ENCODE measurements at regions not wholly inside any gene's neighbourhood (a gene's known extent, or its start where the extent isn't known, plus 50 kb on each side); places are given as distances from the start of the nearest gene placed in this dataset.
A peak's percentile ranks its signal among the peaks of the same experiment; 100 is the strongest.

GRCh38 chr7:142542105-142542504, 207.2 kb upstream of the PRSS1 start (continued):
- no peak for TF ChIP-seq REST (IDR thresholded peaks at IDR 0.05; ENCODE audit: low read depth)
- TF ChIP-seq POLR2A (IDR thresholded peaks at IDR 0.05; ENCODE audit: borderline replicate concordance, extremely low read depth, insufficient read depth, insufficient read length) = no peak

GRCh38 chr7:142540371-142540770, 208.9 kb upstream of the PRSS1 start:
- no peak overlapping the region for H3K9ac ChIP-seq (ENCODE audit: low read length)
- H4K20me1 ChIP-seq (ENCODE audit: insufficient read depth) = no peaks in the 10 kb centered on the region
- DNase-seq (ENCODE audit: low read depth, low spot score) = no peak
- no peaks in the 10 kb centered on the region for H3K79me2 ChIP-seq (ENCODE audit: insufficient read depth, low read length)
- intact Hi-C loops (cut with micrococcal nuclease) = no loop called here
- RAD21 ChIA-PET (ENCODE audit: low non-redundant PET in 1 of 2, low total read pairs in 2 of 2, uncharacterized antibody in 2 of 2, unreplicated experiment in 2 of 2) = no interaction called here
- no peaks in the 10 kb centered on the region for H3K9me3 ChIP-seq (ENCODE audit: control insufficient read depth in 1 of 2, insufficient read depth in 1 of 2, low read depth in 1 of 2, low read length in 2 of 2)
- POLR2A ChIA-PET = no interaction called here
- H2AFZ ChIP-seq (ENCODE audit: low read depth, low read length, poor library complexity, severe bottlenecking) = no peak overlapping the region
- no TSS peak for BruUV-seq (replicated peaks)
- CTCF ChIA-PET = interaction anchor here (1.2 kb wide), 1 partner anchor 47 kb away, joined by 3 read pairs; no protein-coding TSS in a partner anchor
- H3K4me1 ChIP-seq (ENCODE audit: control insufficient read depth in 1 of 2, insufficient read depth in 2 of 2, low read length in 2 of 2) = peaks cover under 1 to 14% of the 10 kb centered on the region in 2 experiments; a peak in 3 of 4 replicates
- TF ChIP-seq RAD21 (IDR thresholded peaks at IDR 0.05; ENCODE audit: low read depth) (no peak), ZFX (IDR thresholded peaks at IDR 0.05) (no peak), CBX3 (IDR thresholded peaks at IDR 0.05; ENCODE audit: low read depth) (no peak), MAX (IDR thresholded peaks at IDR 0.05) (no peak)
- H3K27ac ChIP-seq (ENCODE audit: low read depth, low read length) = no peak overlapping the region
- no peaks in the 10 kb centered on the region for H3K27me3 ChIP-seq (ENCODE audit: insufficient read depth, low read length)
- H3K36me3 ChIP-seq (ENCODE audit: control insufficient read depth in 1 of 2, insufficient read depth in 2 of 2, low read length in 2 of 2) = no peaks in the 10 kb centered on the region
- H3K9me2 ChIP-seq (ENCODE audit: insufficient read depth) = no peaks in the 10 kb centered on the region
- no peak overlapping the region for H3K4me3 ChIP-seq (replicated peaks in 1 of 2; ENCODE audit: low read depth in 1 of 2, low read length in 2 of 2)
- peak overlapping the region; percentile 1; the same call in 1 of the 2 replicates for H3K4me2 ChIP-seq (ENCODE audit: low read length)
- no peak for ATAC-seq

All from HCT116 (cell line).